Hepatocyte (in vitro differentiated cells): ENCODE measurements at regions not wholly inside any gene's neighbourhood (a gene's known extent, or its start where the extent isn't known, plus 50 kb on each side); places are given as distances from the start of the nearest gene placed in this dataset.

Experiments
- EZH2 ChIP-seq: fragments of 200-600 bp; sonication (generic); IDR thresholded peaks from 2 replicates; pipeline ENCODE4 v1.6.1; 2016; ENCODE audit warnings: antibody characterized with exemption, mild to moderate bottlenecking, borderline replicate concordance
- TF ChIP-seq, protein P1 (sequence below): fragments of 200-600 bp; sonication (generic); IDR thresholded peaks from 2 replicates; pipeline ENCODE4 v1.5.1; 2016; ENCODE audit warnings: antibody characterized with exemption, mild to moderate bottlenecking; ENCODE audit not compliant: poor library complexity

DNA sequence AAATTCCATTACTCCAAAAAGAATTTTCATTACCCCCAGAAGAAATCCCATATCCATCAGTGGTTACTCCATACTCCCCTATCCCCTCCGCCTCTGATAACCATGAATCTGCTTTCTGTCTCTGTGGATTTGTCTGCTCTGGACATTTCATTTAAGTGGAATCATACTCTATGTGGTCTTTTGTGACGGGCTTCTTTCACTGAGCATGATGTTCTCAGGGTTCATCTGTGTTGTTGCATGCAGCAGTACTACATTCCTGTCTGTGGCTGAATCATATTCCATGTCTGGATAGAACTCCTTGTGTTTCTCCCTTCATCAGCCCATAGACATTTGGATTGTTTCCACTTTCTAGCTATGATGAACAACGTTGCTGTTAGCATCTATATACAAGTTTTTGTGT lies 59.5 kb upstream of the IRX3 start:
- TF ChIP-seq, protein P1, sequence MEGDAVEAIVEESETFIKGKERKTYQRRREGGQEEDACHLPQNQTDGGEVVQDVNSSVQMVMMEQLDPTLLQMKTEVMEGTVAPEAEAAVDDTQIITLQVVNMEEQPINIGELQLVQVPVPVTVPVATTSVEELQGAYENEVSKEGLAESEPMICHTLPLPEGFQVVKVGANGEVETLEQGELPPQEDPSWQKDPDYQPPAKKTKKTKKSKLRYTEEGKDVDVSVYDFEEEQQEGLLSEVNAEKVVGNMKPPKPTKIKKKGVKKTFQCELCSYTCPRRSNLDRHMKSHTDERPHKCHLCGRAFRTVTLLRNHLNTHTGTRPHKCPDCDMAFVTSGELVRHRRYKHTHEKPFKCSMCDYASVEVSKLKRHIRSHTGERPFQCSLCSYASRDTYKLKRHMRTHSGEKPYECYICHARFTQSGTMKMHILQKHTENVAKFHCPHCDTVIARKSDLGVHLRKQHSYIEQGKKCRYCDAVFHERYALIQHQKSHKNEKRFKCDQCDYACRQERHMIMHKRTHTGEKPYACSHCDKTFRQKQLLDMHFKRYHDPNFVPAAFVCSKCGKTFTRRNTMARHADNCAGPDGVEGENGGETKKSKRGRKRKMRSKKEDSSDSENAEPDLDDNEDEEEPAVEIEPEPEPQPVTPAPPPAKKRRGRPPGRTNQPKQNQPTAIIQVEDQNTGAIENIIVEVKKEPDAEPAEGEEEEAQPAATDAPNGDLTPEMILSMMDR, result no peak
- TF ChIP-seq EZH2, result no peak
